Large intestine (tissue), 3 donors: ENCODE measurements at regions not wholly inside any gene's neighbourhood (a gene's known extent, or its start where the extent isn't known, plus 50 kb on each side); places are given as distances from the start of the nearest gene placed in this dataset.
"Not testable (repeated sequence)": the region's sequence is repeated elsewhere in the genome, so short reads cannot be mapped to it uniquely, and the experiment has no call there.

Experiments used
- DNase-seq, 2 donors: peaks; one replicate each; pipeline versions ENCODE4 v3.0.0 to v3.0.0-alpha.2; 2013
- H3K27ac ChIP-seq: one replicate; pipeline ENCODE4 v1.5.1; 2013; ENCODE audit warnings: low read length
- H3K27me3 ChIP-seq: 2 replicates; pipeline ENCODE4 v1.6.1; 2013; ENCODE audit warnings: low read length; ENCODE audit not compliant: control insufficient read depth, insufficient read depth
- H3K36me3 ChIP-seq: 2 replicates; pipeline ENCODE4 v1.6.1; 2013; ENCODE audit warnings: low read length; ENCODE audit not compliant: control insufficient read depth, insufficient read depth
- H3K4me1 ChIP-seq: one replicate; pipeline ENCODE4 v1.6.1; 2013; ENCODE audit warnings: low read length; ENCODE audit not compliant: control insufficient read depth, insufficient read depth
- H3K4me3 ChIP-seq: one replicate; pipeline ENCODE4 v1.5.1; 2013; ENCODE audit warnings: low read length
- H3K9me3 ChIP-seq: one replicate; pipeline ENCODE4 v1.6.1; 2013; ENCODE audit warnings: mild to moderate bottlenecking, low read depth, low read length, moderate library complexity; ENCODE audit not compliant: control insufficient read depth
- WGBS: methylation state at CpG from one replicate; pipeline ENCODE4 v1.1.5; 2013; ENCODE audit warnings: low lambda C conversion rate; ENCODE audit not compliant: insufficient coverage; 5-methylcytosine and 5-hydroxymethylcytosine counted together

GRCh38 chr6:170058878-170059485 is 231.9 kb downstream of the DLL1 start:
- peaks cover 7% of the 10 kb centered on the region for H3K9me3 ChIP-seq
- no peak overlapping the region for H3K27ac ChIP-seq
- WGBS, result 100% methylated on average over 3 of the region's 22 CpGs
- no peaks in the 10 kb centered on the region for H3K4me1 ChIP-seq
- no peaks in the 10 kb centered on the region for H3K27me3 ChIP-seq
- H3K4me3 ChIP-seq, result no peak overlapping the region
- no peak for DNase-seq
- no peaks in the 10 kb centered on the region for H3K36me3 ChIP-seq

- WGBS, result no CpG with 5 or more reads among the region's 40 CpGs
- H3K36me3 ChIP-seq, result no peaks in the 10 kb centered on the region
- no peaks in the 10 kb centered on the region for H3K4me1 ChIP-seq
- no peak overlapping the region for H3K4me3 ChIP-seq
- no peak overlapping the region for H3K27ac ChIP-seq
- H3K27me3 ChIP-seq, result no peaks in the 10 kb centered on the region
- no peak for DNase-seq
- H3K9me3 ChIP-seq, result peaks cover 11% of the 10 kb centered on the region
Measured at GRCh38 chr6:170057961-170058877, 232.7 kb downstream of the DLL1 start.

- no peak for DNase-seq
- Histone ChIP-seq H3K27me3 (no peaks in the 10 kb centered on the region), H3K27ac (no peak overlapping the region), H3K4me1 (no peaks in the 10 kb centered on the region), H3K4me3 (no peak overlapping the region), H3K9me3 (peaks cover 11% of the 10 kb centered on the region), H3K36me3 (no peaks in the 10 kb centered on the region)
- no CpG with 5 or more reads among the region's 16 CpGs for WGBS
Measured at GRCh38 chr6:170057034-170057734, 233.7 kb downstream of the DLL1 start.

GRCh38 chr6:170056278-170056711 is 234.6 kb downstream of the DLL1 start:
- H3K4me1 ChIP-seq, result no peaks in the 10 kb centered on the region
- no peaks in the 10 kb centered on the region for H3K27me3 ChIP-seq
- no peak for DNase-seq
- H3K4me3 ChIP-seq, result no peak overlapping the region
- no peaks in the 10 kb centered on the region for H3K36me3 ChIP-seq
- no CpG with 5 or more reads among the region's 11 CpGs for WGBS
- H3K9me3 ChIP-seq, result peaks cover 11% of the 10 kb centered on the region
- no peak overlapping the region for H3K27ac ChIP-seq

- DNase-seq, result not testable (repeated sequence)
Measured at GRCh38 chr6:170055797-170056196, 235.1 kb downstream of the DLL1 start.

GRCh38 chr6:170053966-170054661 is 236.8 kb downstream of the DLL1 start:
- Histone ChIP-seq H3K27ac (no peak overlapping the region), H3K4me1 (no peaks in the 10 kb centered on the region)
- WGBS, result 93% methylated on average over 2 of the region's 18 CpGs

More at GRCh38 chr6:170055797-170056196, 235.1 kb downstream of the DLL1 start:
- no CpG with 5 or more reads among the region's 14 CpGs for WGBS
- H3K27me3 ChIP-seq, H3K27ac ChIP-seq, H3K36me3 ChIP-seq, H3K4me1 ChIP-seq, H3K4me3 ChIP-seq: not testable (repeated sequence)
- peaks cover 11% of the 10 kb centered on the region for H3K9me3 ChIP-seq

GRCh38 chr6:170052991-170053821 is 237.7 kb downstream of the DLL1 start:
- no peaks in the 10 kb centered on the region for H3K4me1 ChIP-seq
- WGBS, result no CpG with 5 or more reads among the region's 27 CpGs
- no peak overlapping the region for H3K27ac ChIP-seq
- H3K4me3 ChIP-seq, result no peak overlapping the region
- no peaks in the 10 kb centered on the region for H3K36me3 ChIP-seq
- no peak for DNase-seq
- H3K9me3 ChIP-seq, result peaks cover 11% of the 10 kb centered on the region
- H3K27me3 ChIP-seq, result no peaks in the 10 kb centered on the region

More at GRCh38 chr6:170053966-170054661, 236.8 kb downstream of the DLL1 start:
- Histone ChIP-seq H3K4me3 (no peak overlapping the region), H3K27me3 (no peaks in the 10 kb centered on the region), H3K9me3 (peaks cover 11% of the 10 kb centered on the region), H3K36me3 (no peaks in the 10 kb centered on the region)
- no peak for DNase-seq

- no peak for DNase-seq
- no peaks in the 10 kb centered on the region for H3K4me1 ChIP-seq
- peaks cover 8% of the 10 kb centered on the region for H3K9me3 ChIP-seq
- H3K4me3 ChIP-seq, result no peak overlapping the region
- H3K27ac ChIP-seq, result no peak overlapping the region
- WGBS, result no CpG with 5 or more reads among the region's 30 CpGs
- H3K36me3 ChIP-seq, result no peaks in the 10 kb centered on the region
- H3K27me3 ChIP-seq, result no peaks in the 10 kb centered on the region
Measured at GRCh38 chr6:170051229-170052172, 239.4 kb downstream of the DLL1 start.

- no peaks in the 10 kb centered on the region for H3K4me1 ChIP-seq
- no peaks in the 10 kb centered on the region for H3K36me3 ChIP-seq
- H3K27me3 ChIP-seq, result no peaks in the 10 kb centered on the region
- no peak for DNase-seq
- H3K27ac ChIP-seq, result no peak overlapping the region
- H3K9me3 ChIP-seq, result peaks cover 4% of the 10 kb centered on the region
- no CpG with 5 or more reads among the region's 15 CpGs for WGBS
- no peak overlapping the region for H3K4me3 ChIP-seq
Measured at GRCh38 chr6:170050591-170051041, 240.3 kb downstream of the DLL1 start.
